ENCODE measurements at regions not wholly inside any gene's neighbourhood (a gene's known extent, or its start where the extent isn't known, plus 50 kb on each side); places are given as distances from the start of the nearest gene placed in this dataset.

DNA sequence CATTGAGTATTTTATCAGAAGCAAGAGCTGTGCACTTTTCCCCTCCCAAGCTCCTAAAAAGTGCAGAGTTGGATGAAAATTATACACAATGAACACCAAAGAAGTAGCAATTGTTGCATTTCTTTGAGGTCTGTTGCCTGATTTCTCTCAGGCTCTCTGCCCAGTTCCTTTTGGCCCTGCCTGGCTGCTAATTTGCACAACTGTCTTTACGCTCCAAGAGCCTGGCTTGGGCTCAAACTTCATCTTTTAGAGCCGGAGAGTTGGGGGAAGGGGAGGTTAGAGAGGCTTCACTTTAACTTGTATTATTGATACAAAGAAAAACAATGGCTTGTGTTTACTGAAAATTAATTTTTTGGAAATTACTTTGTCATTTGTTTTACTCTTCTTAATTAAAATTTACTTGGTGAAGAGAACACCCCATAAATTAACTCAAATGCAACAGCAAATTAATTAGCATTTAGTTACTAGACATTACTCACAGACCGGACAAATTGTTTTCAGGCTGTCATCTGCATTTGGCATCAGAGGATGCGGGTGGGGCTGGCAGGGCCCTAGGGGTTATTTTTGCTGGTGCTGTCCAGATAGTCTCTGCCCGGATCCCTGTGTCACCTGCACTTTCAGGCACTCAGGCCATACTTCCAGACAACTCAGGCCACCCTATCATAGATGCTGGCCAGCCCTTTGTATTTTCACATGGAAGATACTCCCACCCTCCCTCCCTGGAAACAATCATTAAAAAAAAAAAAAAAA is 407.3 kb downstream of the NXPE2 start:
- no peak for TF ChIP-seq EZH2 (IDR thresholded peaks at IDR 0.05; ENCODE audit: low read depth)
- TF ChIP-seq, protein P1, sequence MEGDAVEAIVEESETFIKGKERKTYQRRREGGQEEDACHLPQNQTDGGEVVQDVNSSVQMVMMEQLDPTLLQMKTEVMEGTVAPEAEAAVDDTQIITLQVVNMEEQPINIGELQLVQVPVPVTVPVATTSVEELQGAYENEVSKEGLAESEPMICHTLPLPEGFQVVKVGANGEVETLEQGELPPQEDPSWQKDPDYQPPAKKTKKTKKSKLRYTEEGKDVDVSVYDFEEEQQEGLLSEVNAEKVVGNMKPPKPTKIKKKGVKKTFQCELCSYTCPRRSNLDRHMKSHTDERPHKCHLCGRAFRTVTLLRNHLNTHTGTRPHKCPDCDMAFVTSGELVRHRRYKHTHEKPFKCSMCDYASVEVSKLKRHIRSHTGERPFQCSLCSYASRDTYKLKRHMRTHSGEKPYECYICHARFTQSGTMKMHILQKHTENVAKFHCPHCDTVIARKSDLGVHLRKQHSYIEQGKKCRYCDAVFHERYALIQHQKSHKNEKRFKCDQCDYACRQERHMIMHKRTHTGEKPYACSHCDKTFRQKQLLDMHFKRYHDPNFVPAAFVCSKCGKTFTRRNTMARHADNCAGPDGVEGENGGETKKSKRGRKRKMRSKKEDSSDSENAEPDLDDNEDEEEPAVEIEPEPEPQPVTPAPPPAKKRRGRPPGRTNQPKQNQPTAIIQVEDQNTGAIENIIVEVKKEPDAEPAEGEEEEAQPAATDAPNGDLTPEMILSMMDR (conservative IDR thresholded peaks at IDR 0.05) = no peak

All from PC-9 (cell line).